ENCODE measurements at regions not wholly inside any gene's neighbourhood (a gene's known extent, or its start where the extent isn't known, plus 50 kb on each side); places are given as distances from the start of the nearest gene placed in this dataset.
A peak's percentile ranks its signal among the peaks of the same experiment; 100 is the strongest.

DNA sequence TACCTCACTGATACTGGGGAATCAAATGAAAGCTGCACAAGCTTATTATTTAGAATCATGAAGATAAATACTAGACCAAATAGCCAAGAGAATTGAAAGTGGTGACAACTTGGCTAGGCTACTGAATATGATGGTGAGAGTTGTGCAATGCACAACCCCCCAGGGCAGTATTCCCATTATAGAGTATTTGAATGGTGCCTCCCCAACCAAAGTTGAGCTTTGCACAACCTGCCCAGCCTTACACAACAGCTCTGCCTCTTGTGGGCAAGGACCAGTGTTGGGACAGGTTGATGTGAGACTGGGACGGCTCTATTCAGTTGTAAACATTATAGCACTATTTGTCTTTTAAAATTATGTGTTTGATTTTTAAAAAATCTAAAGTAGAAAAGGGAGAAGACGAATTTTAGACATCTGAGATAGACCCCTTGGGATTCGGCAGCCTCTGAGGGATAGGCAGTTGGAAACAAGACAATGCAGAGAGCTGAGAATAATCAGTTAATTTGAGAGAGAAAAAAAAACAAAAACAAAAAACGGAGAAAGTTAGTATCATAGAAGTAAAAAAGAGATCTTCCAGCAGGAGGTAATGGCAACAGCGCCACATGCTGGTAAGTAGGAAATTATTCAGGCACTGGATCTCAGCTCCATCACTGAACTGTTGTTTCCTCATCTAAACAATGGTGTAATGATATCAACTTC, 91.0 kb upstream of the KCNA3 start:
- H3K4me2 ChIP-seq (ENCODE audit: low read length), result no peak overlapping the region
- H3K27me3 ChIP-seq (ENCODE audit: insufficient read depth, low read depth, low read length), result peaks cover 12% of the 10 kb centered on the region
- H3K4me3 ChIP-seq (ENCODE audit: low read length), result no peak overlapping the region
- no peaks in the 10 kb centered on the region for H3K9me2 ChIP-seq (ENCODE audit: insufficient read depth, low read length)
- H2AFZ ChIP-seq (ENCODE audit: low read depth, low read length), result no peak overlapping the region
- H3K9me3 ChIP-seq (ENCODE audit: low read length), result no peaks in the 10 kb centered on the region
- H3K79me2 ChIP-seq (replicated peaks; ENCODE audit: insufficient read depth, low read length), result no peaks in the 10 kb centered on the region
- H3K36me3 ChIP-seq (ENCODE audit: insufficient read depth, low read length), result no peaks in the 10 kb centered on the region
- no peaks in the 10 kb centered on the region for H3F3A ChIP-seq (ENCODE audit: insufficient read depth, low read length, poor library complexity, severe bottlenecking)
- TF ChIP-seq, protein P1, sequence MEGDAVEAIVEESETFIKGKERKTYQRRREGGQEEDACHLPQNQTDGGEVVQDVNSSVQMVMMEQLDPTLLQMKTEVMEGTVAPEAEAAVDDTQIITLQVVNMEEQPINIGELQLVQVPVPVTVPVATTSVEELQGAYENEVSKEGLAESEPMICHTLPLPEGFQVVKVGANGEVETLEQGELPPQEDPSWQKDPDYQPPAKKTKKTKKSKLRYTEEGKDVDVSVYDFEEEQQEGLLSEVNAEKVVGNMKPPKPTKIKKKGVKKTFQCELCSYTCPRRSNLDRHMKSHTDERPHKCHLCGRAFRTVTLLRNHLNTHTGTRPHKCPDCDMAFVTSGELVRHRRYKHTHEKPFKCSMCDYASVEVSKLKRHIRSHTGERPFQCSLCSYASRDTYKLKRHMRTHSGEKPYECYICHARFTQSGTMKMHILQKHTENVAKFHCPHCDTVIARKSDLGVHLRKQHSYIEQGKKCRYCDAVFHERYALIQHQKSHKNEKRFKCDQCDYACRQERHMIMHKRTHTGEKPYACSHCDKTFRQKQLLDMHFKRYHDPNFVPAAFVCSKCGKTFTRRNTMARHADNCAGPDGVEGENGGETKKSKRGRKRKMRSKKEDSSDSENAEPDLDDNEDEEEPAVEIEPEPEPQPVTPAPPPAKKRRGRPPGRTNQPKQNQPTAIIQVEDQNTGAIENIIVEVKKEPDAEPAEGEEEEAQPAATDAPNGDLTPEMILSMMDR (IDR thresholded peaks at IDR 0.05; ENCODE audit: poor library complexity, severe bottlenecking), result peak; percentile 90
- TF ChIP-seq POLR2AphosphoS5 (IDR thresholded peaks at IDR 0.05) (no peak), RAD21 (conservative IDR thresholded peaks at IDR 0.05) (peak; percentile 94), SMC3 (conservative IDR thresholded peaks at IDR 0.05; ENCODE audit: poor library complexity) (peak; percentile 95), EZH2 (IDR thresholded peaks at IDR 0.05; ENCODE audit: borderline replicate concordance, insufficient read depth, low read length, poor library complexity, severe bottlenecking) (no peak)
- H3K9ac ChIP-seq (ENCODE audit: low read length), result no peak overlapping the region
- no peaks in the 10 kb centered on the region for H4K20me1 ChIP-seq (ENCODE audit: insufficient read depth)
- no peak overlapping the region for H3K27ac ChIP-seq (ENCODE audit: low read length)

DNA sequence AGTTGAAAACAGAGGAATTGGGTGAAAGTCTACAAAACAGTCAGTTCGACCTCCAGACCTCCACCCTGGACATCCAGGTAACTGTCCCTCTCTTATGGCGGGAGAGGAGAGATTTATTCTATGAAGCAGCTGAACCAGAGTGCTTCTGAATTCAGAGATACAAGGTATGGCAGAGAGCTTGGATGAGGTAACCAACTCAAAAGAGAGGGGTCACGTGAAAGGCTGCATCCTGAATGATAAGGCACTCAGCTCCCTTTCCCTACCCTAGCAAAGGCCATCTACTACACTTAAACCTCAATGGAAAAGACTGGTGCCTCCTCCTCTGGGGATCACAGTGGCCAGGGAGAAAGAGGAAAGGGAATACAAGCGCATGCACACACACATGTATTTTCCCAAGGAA, 88.4 kb upstream of the KCNA3 start:
- no peak overlapping the region for H3K9ac ChIP-seq (ENCODE audit: low read length)
- peaks cover 11% of the 10 kb centered on the region for H3K27me3 ChIP-seq (ENCODE audit: insufficient read depth, low read depth, low read length)
- H3K36me3 ChIP-seq (ENCODE audit: insufficient read depth, low read length), result no peaks in the 10 kb centered on the region
- H3K79me2 ChIP-seq (replicated peaks; ENCODE audit: insufficient read depth, low read length), result no peaks in the 10 kb centered on the region
- TF ChIP-seq EP300 (conservative IDR thresholded peaks at IDR 0.05; ENCODE audit: poor library complexity, severe bottlenecking), result no peak
- no peak for TF ChIP-seq RAD21 (conservative IDR thresholded peaks at IDR 0.05)
- no peak for TF ChIP-seq MXI1 (conservative IDR thresholded peaks at IDR 0.05; ENCODE audit: poor library complexity, severe bottlenecking)
- TF ChIP-seq SMC3 (conservative IDR thresholded peaks at IDR 0.05; ENCODE audit: poor library complexity), result no peak
- no peak for TF ChIP-seq TAF1 (IDR thresholded peaks at IDR 0.05; ENCODE audit: low read depth)
- TF ChIP-seq, protein P1 (IDR thresholded peaks at IDR 0.05; ENCODE audit: poor library complexity, severe bottlenecking), result no peak
- H3K27ac ChIP-seq (ENCODE audit: low read length), result no peak overlapping the region
- no peak overlapping the region for H3K4me2 ChIP-seq (ENCODE audit: low read length)
- H3K9me2 ChIP-seq (ENCODE audit: insufficient read depth, low read length), result no peaks in the 10 kb centered on the region
- H4K20me1 ChIP-seq (ENCODE audit: insufficient read depth), result no peaks in the 10 kb centered on the region
- no peaks in the 10 kb centered on the region for H3K9me3 ChIP-seq (ENCODE audit: low read length)
- H2AFZ ChIP-seq (ENCODE audit: low read depth, low read length), result no peak overlapping the region
- H3F3A ChIP-seq (ENCODE audit: insufficient read depth, low read length, poor library complexity, severe bottlenecking), result no peaks in the 10 kb centered on the region
- H3K4me3 ChIP-seq (ENCODE audit: low read length), result no peak overlapping the region

- Histone ChIP-seq H3K36me3 (ENCODE audit: insufficient read depth, low read length) (no peaks in the 10 kb centered on the region), H3K9me2 (ENCODE audit: insufficient read depth, low read length) (no peaks in the 10 kb centered on the region), H3K27me3 (ENCODE audit: insufficient read depth, low read depth, low read length) (no peaks in the 10 kb centered on the region), H3K9me3 (ENCODE audit: low read length) (no peaks in the 10 kb centered on the region), H3K79me2 (replicated peaks; ENCODE audit: insufficient read depth, low read length) (no peaks in the 10 kb centered on the region), H3F3A (ENCODE audit: insufficient read depth, low read length, poor library complexity, severe bottlenecking) (no peaks in the 10 kb centered on the region), H3K4me3 (ENCODE audit: low read length) (no peak overlapping the region), H4K20me1 (ENCODE audit: insufficient read depth) (no peaks in the 10 kb centered on the region), H3K9ac (ENCODE audit: low read length) (no peak overlapping the region), H3K27ac (ENCODE audit: low read length) (no peak overlapping the region), H3K4me2 (ENCODE audit: low read length) (no peak overlapping the region), H2AFZ (ENCODE audit: low read depth, low read length) (no peak overlapping the region)
- TF ChIP-seq TAF1 (IDR thresholded peaks at IDR 0.05; ENCODE audit: low read depth) (no peak), REST (IDR thresholded peaks at IDR 0.05; ENCODE audit: borderline replicate concordance) (no peak), MXI1 (conservative IDR thresholded peaks at IDR 0.05; ENCODE audit: poor library complexity, severe bottlenecking) (no peak), SMC3 (conservative IDR thresholded peaks at IDR 0.05; ENCODE audit: poor library complexity) (no peak), POLR2AphosphoS5 (IDR thresholded peaks at IDR 0.05) (no peak), RAD21 (conservative IDR thresholded peaks at IDR 0.05) (no peak), EP300 (conservative IDR thresholded peaks at IDR 0.05; ENCODE audit: poor library complexity, severe bottlenecking) (no peak), EZH2 (IDR thresholded peaks at IDR 0.05; ENCODE audit: borderline replicate concordance, insufficient read depth, low read length, poor library complexity, severe bottlenecking) (no peak)
- TF ChIP-seq, protein P1 (IDR thresholded peaks at IDR 0.05; ENCODE audit: poor library complexity, severe bottlenecking), result no peak
Measured at GRCh38 chr1:110760321-110760720, 85.6 kb upstream of the KCNA3 start.
